ENCODE measurements at regions not wholly inside any gene's neighbourhood (a gene's known extent, or its start where the extent isn't known, plus 50 kb on each side); places are given as distances from the start of the nearest gene placed in this dataset.

- no peak for DNase-seq (ENCODE audit: low spot score in 2 of 2)
- H3K4me1 ChIP-seq: no peaks in the 10 kb centered on the region
- TF ChIP-seq CTCF (IDR thresholded peaks at IDR 0.05): no peak
- TF ChIP-seq POLR2A (IDR thresholded peaks at IDR 0.05): no peak
- TF ChIP-seq POLR2AphosphoS5 (IDR thresholded peaks at IDR 0.05): no peak
- H3K27ac ChIP-seq: no peak overlapping the region
- no peak overlapping the region for H3K4me3 ChIP-seq
- no peaks in the 10 kb centered on the region for H3K9me3 ChIP-seq
- H3K27me3 ChIP-seq: no peaks in the 10 kb centered on the region
- intact Hi-C loops (cut with DNase I; ENCODE audit: low total_unique reads): loop anchor here (10.0 kb wide), 1 partner anchor 721 kb away; no protein-coding TSS in a partner anchor
- no peaks in the 10 kb centered on the region for H3K36me3 ChIP-seq
Observed at GRCh38 chr3:178246004-178246403, 290.2 kb upstream of the KCNMB2 start.

GRCh38 chr3:178255315-178255714 lies 280.9 kb upstream of the KCNMB2 start:
- Histone ChIP-seq H3K36me3 (no peaks in the 10 kb centered on the region), H3K27ac (no peak overlapping the region)
- TF ChIP-seq POLR2AphosphoS5 (IDR thresholded peaks at IDR 0.05) (no peak), POLR2A (IDR thresholded peaks at IDR 0.05) (no peak), CTCF (IDR thresholded peaks at IDR 0.05) (no peak)

GRCh38 chr3:178257491-178257890 lies 278.7 kb upstream of the KCNMB2 start:
- Histone ChIP-seq H3K9me3 (no peaks in the 10 kb centered on the region), H3K27me3 (no peaks in the 10 kb centered on the region), H3K27ac (no peak overlapping the region), H3K36me3 (no peaks in the 10 kb centered on the region), H3K4me3 (no peak overlapping the region), H3K4me1 (no peaks in the 10 kb centered on the region)
- intact Hi-C loops (cut with DNase I; ENCODE audit: low total_unique reads): no loop called here
- TF ChIP-seq POLR2AphosphoS5 (IDR thresholded peaks at IDR 0.05) (no peak), POLR2A (IDR thresholded peaks at IDR 0.05) (no peak), CTCF (IDR thresholded peaks at IDR 0.05) (no peak)
- DNase-seq (ENCODE audit: low spot score in 2 of 2): no peak

More at GRCh38 chr3:178255315-178255714, 280.9 kb upstream of the KCNMB2 start:
- Histone ChIP-seq H3K27me3 (no peaks in the 10 kb centered on the region), H3K4me1 (no peaks in the 10 kb centered on the region), H3K9me3 (no peaks in the 10 kb centered on the region), H3K4me3 (no peak overlapping the region)
- intact Hi-C loops (cut with DNase I; ENCODE audit: low total_unique reads): no loop called here
- DNase-seq (ENCODE audit: low spot score in 2 of 2): no peak

- H3K27me3 ChIP-seq: no peaks in the 10 kb centered on the region
- H3K4me3 ChIP-seq: no peak overlapping the region
- no peaks in the 10 kb centered on the region for H3K4me1 ChIP-seq
- no peaks in the 10 kb centered on the region for H3K36me3 ChIP-seq
- no peak for DNase-seq (ENCODE audit: low spot score in 2 of 2)
- intact Hi-C loops (cut with DNase I; ENCODE audit: low total_unique reads): no loop called here
- no peak overlapping the region for H3K27ac ChIP-seq
- TF ChIP-seq POLR2A (IDR thresholded peaks at IDR 0.05): no peak
- TF ChIP-seq CTCF (IDR thresholded peaks at IDR 0.05): no peak
- no peaks in the 10 kb centered on the region for H3K9me3 ChIP-seq
Observed at GRCh38 chr3:178258121-178258520, 278.1 kb upstream of the KCNMB2 start.

GRCh38 chr3:178259703-178260102 lies 276.5 kb upstream of the KCNMB2 start:
- H3K27ac ChIP-seq: no peak overlapping the region
- no peaks in the 10 kb centered on the region for H3K36me3 ChIP-seq
- no peak overlapping the region for H3K4me3 ChIP-seq
- H3K9me3 ChIP-seq: no peaks in the 10 kb centered on the region
- no peak for DNase-seq (ENCODE audit: low spot score in 2 of 2)
- intact Hi-C loops (cut with DNase I; ENCODE audit: low total_unique reads): no loop called here
- no peak for TF ChIP-seq POLR2A (IDR thresholded peaks at IDR 0.05)
- TF ChIP-seq POLR2AphosphoS5 (IDR thresholded peaks at IDR 0.05): no peak
- no peak for TF ChIP-seq CTCF (IDR thresholded peaks at IDR 0.05)
- H3K27me3 ChIP-seq: no peaks in the 10 kb centered on the region
- no peaks in the 10 kb centered on the region for H3K4me1 ChIP-seq

Data from breast epithelium (tissue), 4 donors.